Stimulated activated CD8-positive, alpha-beta memory T cell treated with anti-CD3 and anti-CD28 coated beads, Interleukin-15, amount 100 ng/mL, for 48 hours (primary cell): ENCODE measurements at regions not wholly inside any gene's neighbourhood (a gene's known extent, or its start where the extent isn't known, plus 50 kb on each side); places are given as distances from the start of the nearest gene placed in this dataset.

Experiments used
- DNase-seq, 2 donors: peaks; one replicate each; pipeline ENCODE4 v3.0.0-alpha.2; 2020; ENCODE audit warnings: low read depth in 2 of 2

DNA sequence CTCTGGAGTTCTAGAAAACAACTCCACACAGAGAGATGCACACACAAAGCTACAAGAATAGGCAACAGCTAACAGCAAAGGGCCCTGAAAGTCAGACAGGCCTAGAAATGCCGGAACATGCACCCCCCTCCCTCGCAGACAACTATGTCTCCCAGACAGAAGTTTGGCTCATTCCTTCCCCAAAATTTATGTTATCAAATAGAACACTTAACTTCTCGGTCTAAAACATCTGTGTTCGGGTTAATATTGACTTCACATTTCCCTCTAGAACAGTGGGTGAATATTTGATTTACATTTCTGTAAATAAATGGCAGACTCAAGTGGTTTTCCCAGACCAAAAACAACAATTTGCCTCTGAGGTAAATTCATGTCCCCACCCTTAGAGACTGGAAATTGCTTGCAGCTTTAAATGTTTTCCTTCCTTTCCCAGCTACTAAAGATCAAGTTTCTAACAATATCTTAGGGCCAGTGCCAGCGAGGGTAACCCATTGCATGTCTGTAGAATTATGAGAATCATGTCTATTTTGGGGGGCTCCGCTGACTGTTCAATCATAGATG lies 92.5 kb upstream of the INHBA start:
- no peak for DNase-seq

DNA sequence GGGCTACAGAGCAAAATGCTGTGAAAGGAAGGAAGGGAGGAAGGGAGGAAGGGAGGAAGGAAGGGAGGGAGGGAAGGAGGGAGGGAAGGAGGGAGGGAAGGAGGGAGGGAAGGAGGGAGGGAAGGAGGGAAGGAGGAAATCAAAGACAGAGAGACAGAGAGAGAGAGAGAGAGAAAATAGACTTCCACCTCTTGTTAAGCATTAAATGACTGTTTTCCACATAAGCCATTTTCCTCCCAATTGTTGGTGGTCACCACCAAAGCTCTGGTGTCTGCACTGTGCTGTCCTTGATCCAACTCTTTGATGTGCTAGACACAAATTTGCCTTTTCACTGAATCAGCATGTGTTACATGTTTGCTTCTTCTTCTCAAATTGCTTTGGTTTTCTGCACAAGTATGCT lies 90.7 kb upstream of the INHBA start:
- DNase-seq = no peak

DNA sequence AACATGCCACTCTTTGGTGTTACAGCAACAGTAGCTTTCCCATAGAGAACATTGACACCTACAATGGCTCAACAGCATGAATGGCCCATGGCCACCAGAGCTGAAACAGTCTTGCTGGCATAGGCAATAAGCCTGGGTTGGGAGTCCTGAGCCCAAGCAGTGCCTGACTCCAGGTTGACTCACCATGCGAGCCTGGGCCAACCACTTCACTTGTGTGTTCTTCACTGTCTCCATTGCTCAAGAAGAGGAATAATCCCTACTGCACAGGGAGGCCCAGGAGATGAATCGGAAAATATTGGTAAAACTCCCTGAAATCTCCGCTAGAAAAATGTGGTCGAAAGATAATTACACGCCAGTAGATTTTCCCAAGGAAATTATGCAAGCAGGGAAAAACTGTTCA lies 89.2 kb upstream of the INHBA start:
- no peak for DNase-seq

DNA sequence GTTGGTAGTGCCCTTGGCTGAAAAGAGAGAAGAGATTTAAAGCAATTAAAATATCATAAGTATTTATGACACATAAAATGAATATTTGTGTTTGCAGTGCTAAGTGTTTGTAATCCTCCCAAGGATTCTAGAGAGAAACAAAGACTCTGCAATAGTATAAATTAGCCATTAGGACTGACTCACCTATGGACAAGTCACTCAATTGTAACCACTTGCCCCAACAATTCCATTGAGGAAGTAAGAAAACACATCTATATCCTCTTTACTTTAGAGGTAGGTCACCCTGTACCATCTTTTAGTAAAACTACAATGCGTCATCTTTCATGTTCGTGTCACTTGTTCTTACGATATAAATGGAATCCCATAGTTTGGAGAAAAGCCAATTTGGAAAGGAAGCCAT lies 85.7 kb upstream of the INHBA start:
- no peak for DNase-seq

DNA sequence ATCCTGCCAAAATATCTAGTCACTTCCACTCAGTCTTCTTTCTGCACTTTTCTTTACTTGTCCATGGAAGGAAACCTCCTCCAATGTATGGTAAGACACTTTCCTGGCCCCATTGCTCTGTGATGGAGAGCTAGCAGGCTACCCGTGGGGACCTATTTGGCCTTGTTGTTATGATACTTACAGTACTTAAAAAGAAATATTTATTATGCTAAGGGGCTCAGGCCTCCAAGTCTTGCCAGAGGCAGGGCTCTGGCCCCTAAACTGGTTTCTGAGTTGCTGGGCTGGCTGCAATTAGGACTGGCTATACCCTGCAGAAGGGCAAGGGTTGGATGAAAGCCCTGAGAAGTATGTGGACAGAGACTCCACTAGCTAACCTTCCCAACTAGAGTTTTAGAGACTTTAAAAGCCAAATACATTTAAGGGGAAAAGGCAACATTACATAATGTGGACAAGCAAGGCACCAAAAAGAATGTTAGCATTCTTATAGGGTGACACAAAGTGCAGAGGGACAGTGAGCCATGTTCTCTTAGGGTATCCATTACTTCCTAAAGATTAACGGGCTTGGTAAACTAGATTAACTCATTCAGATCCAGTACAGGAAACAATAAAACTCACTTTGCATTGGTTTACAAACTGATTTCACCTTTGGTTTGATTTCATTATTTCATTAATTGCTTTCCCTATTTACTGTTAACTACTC lies 84.9 kb upstream of the INHBA start:
- DNase-seq = no peak

DNA sequence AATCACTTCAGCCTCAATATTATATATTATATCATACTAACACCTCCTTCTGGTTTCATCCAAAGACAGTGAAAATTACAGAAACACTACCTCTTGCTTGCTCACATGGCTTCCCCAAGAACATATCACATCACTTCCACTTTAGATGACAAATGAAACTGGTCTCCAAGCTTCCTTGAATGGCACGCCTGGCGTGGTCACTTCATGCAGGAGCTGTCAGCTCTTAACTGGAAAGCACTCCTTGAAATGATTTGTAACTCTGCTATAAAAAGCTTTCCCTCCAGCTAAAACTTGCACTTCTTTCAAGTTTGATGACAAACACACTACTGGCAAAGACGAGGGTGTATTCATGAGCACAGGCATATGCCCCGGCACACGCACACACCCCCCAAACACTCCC lies 84.1 kb upstream of the INHBA start:
- DNase-seq = no peak

DNA sequence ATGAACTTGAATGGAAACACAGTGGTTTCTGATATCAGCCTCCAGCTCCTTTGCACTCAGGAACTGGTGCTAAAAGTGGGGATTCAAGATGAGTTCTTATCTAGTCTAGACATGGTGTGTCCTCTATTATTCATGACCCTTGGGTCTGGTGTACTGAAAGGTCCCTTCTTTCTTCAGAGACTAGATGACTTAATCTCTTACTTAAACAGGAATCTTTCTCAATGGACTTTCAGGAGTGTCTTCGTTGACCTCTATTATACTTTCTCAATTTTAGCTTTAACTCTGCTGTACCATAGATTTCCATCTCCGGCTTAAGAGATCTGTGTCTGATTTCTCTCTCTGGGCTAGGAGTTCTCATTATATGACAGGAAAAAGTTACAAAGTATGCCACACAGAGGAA lies 83.5 kb upstream of the INHBA start:
- no peak for DNase-seq

DNA sequence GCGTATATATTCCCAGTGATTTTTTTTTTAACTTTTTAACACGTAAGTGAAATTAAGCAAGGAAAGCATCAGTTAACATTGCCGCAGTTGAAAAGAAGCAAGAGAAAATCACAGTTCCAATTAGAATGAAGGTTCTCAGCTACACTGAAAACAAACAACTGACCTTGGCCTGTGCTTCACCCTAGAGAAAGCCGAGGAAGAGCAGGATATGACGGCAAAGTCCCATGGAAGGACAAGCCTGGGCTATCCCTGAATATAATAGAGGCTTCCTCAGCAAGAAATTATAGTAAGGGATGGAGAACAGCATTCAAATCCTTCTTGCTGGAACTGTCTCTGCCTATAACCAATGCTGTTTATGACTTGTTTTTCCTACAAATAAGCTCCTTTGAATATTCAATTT lies 83.0 kb upstream of the INHBA start:
- DNase-seq = no peak

DNA sequence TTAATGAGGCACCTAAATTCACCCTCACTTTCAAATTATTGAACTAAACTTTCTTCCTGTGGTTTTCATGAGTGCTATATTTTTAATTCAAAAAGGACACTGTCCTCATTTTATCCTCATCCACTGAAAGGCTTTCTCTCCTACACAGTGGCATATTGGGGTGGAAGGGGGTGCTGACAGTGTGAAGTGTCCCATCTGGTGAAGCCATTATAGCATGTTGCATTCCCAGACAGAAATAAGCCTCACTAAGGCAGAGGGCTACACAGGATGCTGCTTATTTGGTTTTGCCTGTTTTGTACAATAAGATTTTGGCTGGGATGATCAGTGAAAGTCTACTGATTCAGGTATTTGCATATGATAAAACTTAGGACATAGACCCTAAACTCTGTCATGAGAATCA lies 82.4 kb upstream of the INHBA start:
- no peak for DNase-seq

DNA sequence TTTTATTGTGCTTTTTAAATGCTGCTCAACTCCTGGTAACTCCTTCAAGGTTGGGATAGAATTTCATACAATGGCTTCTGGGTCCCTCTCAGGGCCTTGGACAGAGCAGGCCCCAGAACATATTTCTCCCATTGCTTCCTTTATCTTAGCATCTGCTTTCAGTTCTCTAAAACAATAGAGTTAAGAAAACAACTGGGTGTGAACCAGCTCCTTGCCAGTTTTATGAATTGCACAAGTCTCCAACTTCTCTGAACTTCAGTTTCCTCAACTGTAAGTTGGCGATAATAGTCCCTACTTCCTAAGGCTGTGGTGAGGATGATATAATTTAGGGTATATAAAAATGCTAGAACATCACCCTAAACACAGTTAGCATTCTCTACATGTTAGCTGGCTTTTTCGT lies 77.0 kb upstream of the INHBA start:
- no peak for DNase-seq

DNA sequence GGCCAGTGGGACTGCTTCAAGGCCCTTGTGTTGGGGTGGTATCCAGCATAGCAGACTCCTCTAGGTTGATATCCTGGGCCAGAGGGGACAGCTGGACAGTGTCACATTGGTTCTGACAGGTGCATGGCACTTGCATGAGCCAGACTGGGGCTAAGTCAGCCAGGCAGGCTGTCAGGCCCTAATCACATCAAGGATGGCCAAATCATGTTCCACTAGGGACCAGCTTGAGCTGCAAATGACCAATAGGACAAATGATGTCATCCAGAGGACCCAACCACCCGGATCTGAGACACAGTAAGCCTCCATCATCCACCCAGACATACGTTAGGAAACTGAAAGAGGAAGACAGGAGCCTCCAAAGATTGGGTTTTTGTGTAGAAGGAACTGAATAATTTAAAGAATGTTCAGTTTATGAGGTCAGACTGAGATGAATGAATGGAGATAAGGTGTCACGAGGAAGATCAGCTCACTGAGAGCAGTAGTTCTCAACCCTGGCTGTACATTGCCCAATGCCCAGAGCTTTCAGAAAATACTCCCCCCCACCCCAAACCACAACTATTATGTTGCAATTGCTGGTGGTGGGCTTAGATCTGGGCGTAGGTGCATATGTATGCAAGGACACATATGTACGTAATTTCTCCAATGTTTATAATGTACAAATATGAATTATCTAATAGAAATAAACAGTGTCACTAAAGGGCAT lies 75.2 kb upstream of the INHBA start:
- DNase-seq = no peak

DNA sequence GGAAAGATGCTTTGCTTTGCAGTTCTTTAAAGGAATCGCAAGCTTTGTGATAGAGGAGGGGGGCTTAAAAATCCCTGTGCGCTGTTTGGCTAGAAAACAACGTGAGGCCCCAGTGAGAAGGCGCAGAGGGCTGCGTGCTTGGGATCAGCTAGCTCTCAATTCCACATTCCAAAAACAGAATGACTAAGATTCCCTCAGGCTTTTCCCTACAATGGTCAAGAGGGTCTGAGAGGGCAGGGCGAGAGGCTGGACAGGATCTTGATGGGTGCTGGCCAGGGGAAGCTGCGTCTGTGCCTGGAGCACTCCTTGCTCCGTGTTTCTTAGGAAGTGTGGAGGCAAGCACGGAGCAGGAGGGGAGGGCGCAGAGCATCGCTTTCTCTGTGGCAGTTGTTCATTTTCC lies 72.1 kb upstream of the INHBA start:
- DNase-seq = no peak

DNA sequence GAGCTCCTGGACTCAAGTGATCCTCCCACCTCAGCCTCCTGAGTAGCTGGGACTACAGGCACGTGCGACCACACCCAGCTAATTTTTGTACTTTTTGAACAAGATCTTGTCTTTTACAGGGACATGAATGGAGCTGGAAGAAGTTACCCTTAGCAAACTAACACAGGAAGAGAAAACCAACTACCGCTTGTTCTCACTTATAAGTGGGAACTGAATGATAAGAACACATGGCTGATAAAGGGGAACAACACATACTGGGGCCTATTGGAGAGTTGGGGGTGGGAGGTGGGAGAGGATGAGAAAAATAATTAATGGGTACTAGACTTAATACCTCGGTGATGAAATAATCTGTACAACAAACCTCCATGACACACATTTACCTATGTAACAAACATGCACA lies 70.9 kb upstream of the INHBA start:
- DNase-seq = no peak

DNA sequence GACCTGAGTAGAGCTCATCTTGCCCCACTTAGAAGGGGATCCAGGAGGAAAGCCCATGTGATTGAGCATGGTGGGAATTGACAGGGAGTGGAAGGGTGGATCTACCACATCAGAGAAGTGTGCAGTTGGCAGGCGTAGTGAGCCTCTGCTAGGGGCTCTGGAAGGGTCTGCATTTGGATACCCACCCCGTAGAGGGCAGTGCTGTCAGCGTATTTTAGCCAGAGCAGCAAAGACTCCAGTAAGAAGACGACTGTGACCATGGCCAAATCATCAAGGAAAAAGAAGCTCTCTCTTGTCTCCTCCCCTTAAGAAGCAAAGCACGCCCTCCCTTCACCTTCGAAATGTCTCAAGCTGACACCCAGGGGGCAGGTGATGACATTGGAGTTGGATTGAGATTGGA lies 68.8 kb upstream of the INHBA start:
- DNase-seq = no peak

DNA sequence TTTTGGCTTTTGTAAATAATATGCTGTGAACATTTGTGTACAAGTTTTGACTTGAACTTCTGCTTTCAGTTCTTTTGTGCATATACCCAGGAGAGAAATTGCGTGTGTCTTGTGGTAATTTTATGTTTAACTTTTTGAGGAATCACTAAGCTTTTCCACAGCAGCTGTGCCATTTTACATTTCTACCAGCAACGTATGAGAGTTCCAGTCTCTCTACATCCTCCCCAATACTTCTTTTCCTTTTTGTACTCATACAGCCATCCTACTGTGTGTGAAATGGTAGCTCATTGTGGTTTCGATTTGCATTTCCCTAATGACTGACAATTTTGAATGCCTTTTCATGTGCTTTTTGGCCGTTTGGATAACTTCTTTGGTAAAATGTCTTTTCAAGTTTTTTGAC lies 66.3 kb upstream of the INHBA start:
- DNase-seq = no peak

DNA sequence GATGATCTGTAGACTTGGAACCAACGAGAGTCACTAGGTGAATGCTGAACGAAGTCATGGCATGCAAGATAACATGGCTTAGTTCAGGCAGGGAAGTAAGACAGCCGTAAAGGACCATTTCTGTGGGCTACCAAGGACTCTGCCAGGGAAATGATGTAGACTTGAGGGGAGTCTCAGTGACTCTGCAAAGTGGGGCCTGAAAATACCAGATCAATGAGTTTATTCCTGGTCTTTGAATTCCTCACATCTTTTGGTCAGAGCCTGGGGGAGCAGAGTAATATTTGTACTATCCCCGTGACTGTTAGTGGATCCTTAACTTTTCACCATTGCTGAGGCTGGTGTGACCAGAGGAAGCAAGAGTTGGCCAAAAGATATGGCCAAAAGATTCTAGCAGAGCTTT lies 60.7 kb upstream of the INHBA start:
- DNase-seq = no peak

DNA sequence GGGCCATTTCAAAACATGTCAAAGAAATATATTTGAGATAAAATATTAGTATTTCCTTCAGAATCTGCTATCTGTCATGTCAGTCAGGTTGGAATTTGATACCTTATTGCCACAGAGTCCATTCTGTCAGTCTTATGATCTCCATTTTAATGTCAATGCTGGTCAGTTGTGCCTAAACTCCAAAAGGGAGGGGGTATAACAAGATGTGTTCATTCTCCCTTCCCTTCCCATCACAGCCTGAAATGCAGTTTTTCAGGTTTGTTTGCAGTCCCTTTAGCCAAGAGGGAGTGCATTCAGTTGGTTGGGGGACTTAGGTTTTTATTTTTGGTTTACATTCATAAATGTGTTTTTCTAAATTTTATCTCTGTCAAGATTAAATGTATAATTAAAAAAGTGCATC lies 59.8 kb upstream of the INHBA start:
- no peak for DNase-seq

DNA sequence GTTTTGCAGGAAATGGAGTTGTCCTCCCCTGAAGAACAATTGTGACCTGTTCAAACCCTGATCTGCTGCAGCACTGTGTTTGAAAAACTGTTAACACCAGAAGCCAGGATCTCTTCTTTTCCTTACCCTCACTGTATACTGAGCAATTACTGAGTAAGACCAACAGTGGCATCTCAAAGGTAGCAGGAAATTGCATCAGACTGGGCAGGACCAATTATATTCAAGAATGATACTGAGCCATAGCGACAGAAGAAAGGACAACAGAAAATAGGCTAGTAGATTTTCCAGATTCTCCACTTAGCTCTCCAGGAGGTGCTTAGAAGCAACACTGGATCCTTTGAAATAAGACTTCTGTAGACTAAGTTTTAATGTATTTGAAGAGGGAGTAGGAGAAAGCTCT lies 57.4 kb upstream of the INHBA start:
- no peak for DNase-seq

DNA sequence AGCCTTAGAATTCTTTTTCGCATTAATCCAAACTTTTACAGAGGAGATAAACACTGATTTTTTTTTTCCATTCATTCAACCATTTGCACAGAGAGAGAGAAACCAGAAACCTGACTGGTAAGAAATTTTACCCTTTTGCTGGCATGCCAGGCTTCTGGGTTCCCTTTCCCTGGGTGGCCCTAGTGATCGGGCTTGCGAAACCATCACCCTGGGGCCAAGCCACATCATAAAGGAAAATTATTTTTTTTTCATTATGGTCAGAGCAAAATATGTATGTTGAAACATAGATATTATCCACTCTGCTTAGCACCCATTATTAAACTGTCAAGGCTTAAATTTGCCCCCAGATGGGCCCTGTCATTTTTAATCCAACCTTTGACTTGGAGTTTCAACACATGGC lies 55.4 kb upstream of the INHBA start:
- DNase-seq = no peak

DNA sequence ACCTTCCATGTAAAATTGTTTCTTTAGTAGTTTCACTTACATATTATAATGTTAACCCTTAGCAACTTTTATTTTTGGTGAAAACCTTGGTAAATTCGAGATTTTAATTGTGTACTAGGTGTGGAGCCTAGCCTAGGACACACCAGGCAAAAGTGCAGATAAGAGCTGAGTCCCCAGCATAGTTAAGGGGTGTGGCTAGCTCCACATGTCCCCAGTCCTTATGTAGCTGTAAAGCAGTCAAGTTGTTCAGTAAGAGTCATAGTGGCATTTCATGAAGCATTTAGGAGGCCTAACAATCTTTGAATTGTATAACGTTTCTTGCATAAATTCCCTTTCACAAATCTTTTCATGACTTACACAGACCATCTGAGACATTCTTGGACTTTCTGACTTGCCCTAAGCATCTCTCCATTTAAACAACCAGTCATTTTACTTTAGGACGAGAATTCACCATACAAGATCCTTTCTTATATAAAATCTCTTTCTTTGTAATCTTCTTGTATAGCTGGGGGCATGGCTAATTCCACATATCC lies 53.8 kb upstream of the INHBA start:
- DNase-seq = no peak

DNA sequence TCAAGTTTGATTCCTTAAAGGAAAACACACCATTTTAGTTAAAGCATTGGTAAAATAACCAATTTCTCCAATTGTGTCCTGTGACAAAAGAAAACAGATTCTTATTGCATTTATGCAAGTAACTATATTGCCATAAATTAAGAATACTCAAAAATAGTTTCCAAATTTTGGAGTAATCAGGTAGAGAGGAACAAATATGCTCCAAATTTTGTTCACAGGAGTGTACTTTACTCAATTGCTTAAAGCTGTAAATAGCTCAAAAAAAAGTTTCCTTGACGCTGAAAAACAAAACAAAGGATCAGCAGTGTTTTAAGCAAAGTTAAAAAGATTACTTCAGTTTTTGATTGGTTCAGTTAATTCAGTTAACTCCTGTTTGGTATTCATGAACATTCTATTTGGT lies 52.2 kb upstream of the INHBA start:
- DNase-seq = no peak

DNA sequence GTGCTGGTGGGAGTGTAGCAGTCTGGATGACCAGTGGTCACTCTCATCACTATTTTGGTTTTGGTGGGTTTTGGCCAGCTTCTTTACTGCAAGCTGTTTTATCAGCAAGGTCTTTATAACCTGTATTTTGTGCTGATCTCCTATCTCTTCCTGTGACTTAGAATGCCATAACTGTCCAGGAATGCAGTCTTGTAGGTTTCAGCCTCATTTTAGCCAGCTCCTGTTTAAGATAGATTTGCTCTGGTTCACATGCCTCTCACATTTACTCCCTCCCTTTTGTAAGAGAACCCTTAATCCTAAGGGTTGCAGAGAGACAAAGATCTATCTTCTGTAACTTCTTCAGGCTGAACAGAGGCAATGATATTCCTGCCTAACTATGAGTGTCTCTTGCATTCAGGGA lies 51.2 kb upstream of the INHBA start:
- no peak for DNase-seq
